Neural crest cell (in vitro differentiated cells): ENCODE measurements at regions not wholly inside any gene's neighbourhood (a gene's known extent, or its start where the extent isn't known, plus 50 kb on each side); places are given as distances from the start of the nearest gene placed in this dataset.

Experiments used
- DNase-seq: peaks from one replicate; pipeline ENCODE4 v3.0.0; 2021; ENCODE audit warnings: low read depth, mixed read lengths, low spot score
- H3K27ac Mint-ChIP-seq: one replicate; pipeline ENCODE4 v1.8.0; 2021; ENCODE audit warnings: mild to moderate bottlenecking, mixed read lengths; ENCODE audit not compliant: unreplicated experiment
- H3K27me3 Mint-ChIP-seq: 2 replicates; pipeline ENCODE4 v1.8.0; 2021; ENCODE audit warnings: low read depth, mild to moderate bottlenecking, mixed read lengths
- H3K36me3 Mint-ChIP-seq: 2 replicates; pipeline ENCODE4 v1.8.0; 2021; ENCODE audit warnings: low read depth, mild to moderate bottlenecking, mixed read lengths
- H3K4me1 Mint-ChIP-seq: 2 replicates; pipeline ENCODE4 v1.8.0; 2021; ENCODE audit warnings: mixed read lengths
- H3K4me3 Mint-ChIP-seq: one replicate; pipeline ENCODE4 v1.8.0; 2021; ENCODE audit warnings: mild to moderate bottlenecking, mixed read lengths
- H3K9me3 Mint-ChIP-seq: 2 replicates; pipeline ENCODE4 v1.8.0; 2021; ENCODE audit warnings: mixed read lengths
- TF ChIP-seq, protein P1 (sequence below): fragments of 200-600 bp; sonication (generic); conservative IDR thresholded peaks from 2 replicates; pipeline ENCODE4 v1.5.0; 2021; ENCODE audit warnings: antibody characterized with exemption, mild to moderate bottlenecking

DNA sequence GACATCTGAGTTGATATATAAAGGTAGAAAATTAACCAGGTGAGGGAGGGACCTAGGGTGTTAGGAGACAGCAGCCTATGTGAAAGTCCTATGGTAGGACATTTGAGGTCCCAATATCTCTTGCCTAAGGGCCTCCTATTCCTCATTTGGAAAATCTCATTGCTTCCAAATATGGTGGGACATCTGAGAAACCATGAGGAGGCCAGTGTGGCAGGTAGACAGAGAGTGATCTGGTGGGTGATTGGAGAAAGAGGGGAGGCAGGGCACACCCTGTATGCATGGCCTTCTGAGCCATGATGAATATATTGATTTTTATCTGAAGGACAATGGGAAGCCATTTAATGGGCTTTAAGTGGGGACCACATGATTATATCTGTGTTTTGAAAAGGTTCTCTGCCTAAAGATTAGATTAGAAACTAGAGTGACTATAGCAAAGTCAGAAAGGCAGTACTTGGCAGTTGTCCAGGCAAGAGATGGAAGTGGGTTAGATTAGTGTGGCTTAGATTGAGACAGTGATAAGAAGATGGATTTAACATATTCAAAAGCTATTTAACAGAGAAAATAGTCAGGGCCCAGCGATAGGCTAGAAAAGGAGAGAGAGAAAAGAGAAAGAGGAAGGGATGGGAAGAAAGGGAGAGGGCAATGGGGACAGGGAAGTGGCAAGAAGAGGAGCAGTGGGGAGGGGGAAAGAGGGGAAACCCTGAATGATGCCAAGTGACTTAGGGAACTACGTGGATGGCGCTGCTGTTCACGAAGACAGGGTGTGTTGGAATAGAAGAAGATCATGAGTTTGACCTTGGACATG is 237.2 kb upstream of the SRRM4 start:
- peaks cover 4% of the 10 kb centered on the region for H3K9me3 Mint-ChIP-seq
- peaks cover 19% of the 10 kb centered on the region for H3K4me1 Mint-ChIP-seq
- H3K27ac Mint-ChIP-seq: no peak overlapping the region
- no peaks in the 10 kb centered on the region for H3K36me3 Mint-ChIP-seq
- H3K27me3 Mint-ChIP-seq: no peaks in the 10 kb centered on the region
- no peak for DNase-seq
- TF ChIP-seq, protein P1, sequence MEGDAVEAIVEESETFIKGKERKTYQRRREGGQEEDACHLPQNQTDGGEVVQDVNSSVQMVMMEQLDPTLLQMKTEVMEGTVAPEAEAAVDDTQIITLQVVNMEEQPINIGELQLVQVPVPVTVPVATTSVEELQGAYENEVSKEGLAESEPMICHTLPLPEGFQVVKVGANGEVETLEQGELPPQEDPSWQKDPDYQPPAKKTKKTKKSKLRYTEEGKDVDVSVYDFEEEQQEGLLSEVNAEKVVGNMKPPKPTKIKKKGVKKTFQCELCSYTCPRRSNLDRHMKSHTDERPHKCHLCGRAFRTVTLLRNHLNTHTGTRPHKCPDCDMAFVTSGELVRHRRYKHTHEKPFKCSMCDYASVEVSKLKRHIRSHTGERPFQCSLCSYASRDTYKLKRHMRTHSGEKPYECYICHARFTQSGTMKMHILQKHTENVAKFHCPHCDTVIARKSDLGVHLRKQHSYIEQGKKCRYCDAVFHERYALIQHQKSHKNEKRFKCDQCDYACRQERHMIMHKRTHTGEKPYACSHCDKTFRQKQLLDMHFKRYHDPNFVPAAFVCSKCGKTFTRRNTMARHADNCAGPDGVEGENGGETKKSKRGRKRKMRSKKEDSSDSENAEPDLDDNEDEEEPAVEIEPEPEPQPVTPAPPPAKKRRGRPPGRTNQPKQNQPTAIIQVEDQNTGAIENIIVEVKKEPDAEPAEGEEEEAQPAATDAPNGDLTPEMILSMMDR: no peak
- no peak overlapping the region for H3K4me3 Mint-ChIP-seq

DNA sequence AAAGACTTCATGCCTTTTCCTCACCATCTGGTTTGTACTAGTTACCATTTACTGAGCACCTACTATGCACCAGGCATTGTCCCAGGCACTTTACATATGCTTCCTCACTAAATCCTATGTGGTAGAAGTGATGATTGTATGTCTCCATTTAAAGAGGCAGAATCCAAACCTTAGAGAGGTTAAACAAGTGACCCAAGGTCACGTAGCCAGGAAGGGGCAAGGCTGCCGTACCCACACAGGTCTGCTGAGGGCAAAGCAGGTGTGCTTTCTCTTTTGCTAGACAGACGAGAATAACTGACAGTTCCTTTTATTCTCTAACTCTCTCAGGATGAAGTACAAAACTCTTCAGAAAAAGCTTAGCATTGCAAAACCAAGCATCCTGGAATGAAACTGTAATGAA is 235.2 kb upstream of the SRRM4 start:
- H3K36me3 Mint-ChIP-seq: no peaks in the 10 kb centered on the region
- H3K27me3 Mint-ChIP-seq: peaks cover 3% of the 10 kb centered on the region
- TF ChIP-seq, protein P1: no peak
- no peak overlapping the region for H3K4me3 Mint-ChIP-seq
- H3K9me3 Mint-ChIP-seq: peaks cover 4% of the 10 kb centered on the region
- no peak for DNase-seq
- no peak overlapping the region for H3K27ac Mint-ChIP-seq
- peaks cover 8% of the 10 kb centered on the region for H3K4me1 Mint-ChIP-seq

DNA sequence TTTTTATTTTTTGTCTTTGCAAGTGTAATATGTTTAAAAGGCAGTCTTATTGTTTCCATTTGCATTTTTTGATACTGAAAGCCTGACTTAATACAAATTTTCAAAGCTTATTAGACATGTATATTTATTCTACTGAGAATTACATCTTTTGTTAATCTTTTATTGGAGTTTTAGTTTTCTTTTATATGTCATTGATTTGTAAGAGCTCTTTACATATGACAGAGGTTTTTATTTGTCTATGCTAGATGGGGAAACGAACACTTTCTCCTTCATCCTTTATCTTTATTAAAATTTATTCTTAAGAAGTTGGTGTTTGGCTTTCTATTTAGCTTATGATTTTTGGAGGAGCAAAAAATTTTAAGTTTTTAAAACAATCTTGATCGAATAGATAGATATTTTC is 234.4 kb upstream of the SRRM4 start:
- Mint-ChIP-seq H3K36me3 (no peaks in the 10 kb centered on the region), H3K4me1 (peaks cover under 1% of the 10 kb centered on the region), H3K9me3 (peaks cover 6% of the 10 kb centered on the region), H3K27ac (no peak overlapping the region), H3K27me3 (peaks cover 3% of the 10 kb centered on the region), H3K4me3 (no peak overlapping the region)
- TF ChIP-seq, protein P1: no peak
- no peak for DNase-seq

DNA sequence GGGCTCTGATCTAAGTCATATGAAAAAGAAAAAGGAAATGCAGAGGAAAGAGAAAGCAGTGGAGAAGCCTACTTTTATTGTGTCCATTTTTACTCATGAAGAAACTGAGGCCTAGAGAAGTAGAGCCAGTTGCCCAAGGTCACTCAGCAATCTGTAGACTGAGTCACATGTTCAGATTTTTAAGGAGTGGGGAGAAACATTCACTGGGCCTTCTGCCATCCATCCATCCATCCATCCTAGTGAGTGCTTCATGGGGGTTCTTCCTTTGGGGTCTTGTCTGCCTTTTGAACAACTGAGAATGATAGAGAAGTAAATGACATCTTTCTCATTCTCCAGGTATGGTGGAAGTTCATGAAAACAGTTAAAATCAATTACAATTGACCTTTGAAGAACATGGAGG is 233.6 kb upstream of the SRRM4 start:
- TF ChIP-seq, protein P1: no peak
- Mint-ChIP-seq H3K27ac (no peak overlapping the region), H3K4me3 (no peak overlapping the region), H3K9me3 (peaks cover 7% of the 10 kb centered on the region), H3K36me3 (no peaks in the 10 kb centered on the region), H3K27me3 (peaks cover 6% of the 10 kb centered on the region), H3K4me1 (no peaks in the 10 kb centered on the region)
- DNase-seq: no peak

DNA sequence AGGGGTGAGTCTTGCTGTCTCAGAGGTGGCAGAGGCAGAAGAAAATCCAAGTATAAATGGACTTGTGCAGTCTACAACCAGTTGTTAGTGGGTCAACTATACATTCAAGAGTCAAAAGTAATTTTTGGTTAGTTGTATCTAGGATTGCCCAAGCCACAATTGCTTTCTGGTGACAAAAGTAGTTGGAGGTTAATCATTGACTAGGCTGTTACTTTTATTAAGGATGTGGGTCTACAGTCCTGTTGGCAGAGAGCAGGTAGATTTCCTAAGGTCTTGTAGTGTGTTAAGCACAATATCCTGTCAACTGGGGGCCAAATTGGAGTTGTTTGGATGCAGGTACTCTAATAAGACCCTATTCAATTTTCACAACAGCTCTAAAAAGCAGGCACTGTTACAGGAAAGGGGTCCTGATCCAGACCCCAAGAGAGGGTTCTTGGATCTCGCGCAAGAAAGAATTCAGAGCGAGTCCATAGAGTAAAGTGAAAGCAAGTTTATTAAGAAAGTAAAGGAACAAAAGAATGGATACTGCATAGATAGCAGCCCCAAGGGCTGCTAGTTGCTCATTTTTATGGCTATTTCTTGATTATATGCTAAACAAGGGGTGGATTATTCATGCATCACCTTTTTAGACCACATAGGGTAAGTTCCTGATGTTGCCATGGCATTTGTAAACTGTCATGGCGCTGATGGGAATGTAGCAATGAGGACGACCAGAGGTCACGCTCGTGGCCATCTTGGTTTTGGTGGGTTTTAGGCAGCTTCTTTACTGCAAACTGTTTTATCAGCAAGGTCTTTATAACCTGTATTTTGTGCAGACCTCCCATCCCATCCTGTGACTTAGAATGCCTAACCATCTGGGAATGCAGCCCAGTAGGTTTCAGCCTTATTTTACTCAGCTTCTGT is 232.6 kb upstream of the SRRM4 start:
- TF ChIP-seq, protein P1: no peak
- DNase-seq: no peak
- Mint-ChIP-seq H3K27ac (no peak overlapping the region), H3K27me3 (peaks cover 12% of the 10 kb centered on the region), H3K36me3 (no peaks in the 10 kb centered on the region), H3K4me3 (no peak overlapping the region), H3K4me1 (no peaks in the 10 kb centered on the region), H3K9me3 (peaks cover 3% of the 10 kb centered on the region)
